Iris pigment epithelial cell (primary cell): ENCODE measurements at regions not wholly inside any gene's neighbourhood (a gene's known extent, or its start where the extent isn't known, plus 50 kb on each side); places are given as distances from the start of the nearest gene placed in this dataset.
"Not testable (repeated sequence)": the region's sequence is repeated elsewhere in the genome, so short reads cannot be mapped to it uniquely, and the experiment has no call there.

Experiments
- DNase-seq: peaks from one replicate; pipeline ENCODE4 v3.0.0-alpha.2; 2011; ENCODE audit warnings: low read depth

- DNase-seq = no peak
Observed at GRCh38 chr2:138931284-138932256, 151.4 kb upstream of the NXPH2 start.

DNA sequence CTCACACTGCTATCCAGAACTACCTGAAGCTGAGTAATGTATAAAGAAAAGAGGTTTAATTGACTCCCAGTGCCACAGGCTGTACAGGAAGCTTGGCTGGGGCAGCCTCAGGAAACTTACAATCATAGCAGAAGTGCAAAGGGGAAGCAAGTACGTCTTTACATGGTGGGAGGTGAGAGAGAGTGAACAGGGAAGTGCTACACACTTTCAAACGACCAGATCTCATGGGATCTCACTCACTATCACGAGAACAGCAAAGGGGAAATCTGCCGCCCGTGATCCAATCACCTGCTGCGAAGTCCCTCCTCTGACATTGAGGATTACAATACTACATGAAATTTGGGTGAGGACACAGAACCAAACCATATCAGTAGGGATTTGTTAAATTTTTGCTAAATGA is 150.4 kb upstream of the NXPH2 start:
- DNase-seq = no peak

DNA sequence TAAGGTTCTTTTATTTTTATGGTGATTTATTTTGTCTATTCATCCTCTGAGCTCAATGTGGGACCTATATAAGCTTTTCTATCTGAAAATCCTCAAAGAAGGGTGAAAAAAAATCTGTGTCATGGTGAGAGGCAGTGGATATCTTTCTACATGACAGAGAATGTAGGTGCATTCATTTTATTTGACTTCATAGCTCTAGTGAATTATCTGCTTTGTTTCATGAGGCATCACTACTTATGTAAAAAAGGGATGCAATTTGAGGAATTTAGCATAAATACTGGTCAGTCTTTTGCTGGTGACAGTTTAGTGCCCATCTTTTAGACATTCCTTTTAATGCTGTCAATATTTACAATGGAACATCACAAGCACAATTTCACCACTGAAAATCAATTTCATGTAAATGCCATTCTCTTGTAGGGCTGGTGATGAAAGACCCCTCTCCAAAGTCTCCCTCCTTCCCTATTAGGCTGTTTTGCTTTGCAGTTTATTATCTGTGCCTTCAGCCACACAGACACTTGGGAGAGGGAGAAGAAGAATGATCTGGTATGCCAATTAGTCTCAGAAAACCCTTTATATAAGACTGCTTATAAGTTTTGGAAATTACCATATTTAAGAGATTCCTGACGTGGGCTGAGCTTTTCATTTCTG is 148.3 kb upstream of the NXPH2 start:
- DNase-seq = no peak

GRCh38 chr2:138922973-138923563 is 142.9 kb upstream of the NXPH2 start:
- DNase-seq = peak; percentile 24

GRCh38 chr2:138919120-138919747 is 139.0 kb upstream of the NXPH2 start:
- no peak for DNase-seq

- no peak for DNase-seq
Observed at GRCh38 chr2:138910427-138910826, 130.2 kb upstream of the NXPH2 start.

DNA sequence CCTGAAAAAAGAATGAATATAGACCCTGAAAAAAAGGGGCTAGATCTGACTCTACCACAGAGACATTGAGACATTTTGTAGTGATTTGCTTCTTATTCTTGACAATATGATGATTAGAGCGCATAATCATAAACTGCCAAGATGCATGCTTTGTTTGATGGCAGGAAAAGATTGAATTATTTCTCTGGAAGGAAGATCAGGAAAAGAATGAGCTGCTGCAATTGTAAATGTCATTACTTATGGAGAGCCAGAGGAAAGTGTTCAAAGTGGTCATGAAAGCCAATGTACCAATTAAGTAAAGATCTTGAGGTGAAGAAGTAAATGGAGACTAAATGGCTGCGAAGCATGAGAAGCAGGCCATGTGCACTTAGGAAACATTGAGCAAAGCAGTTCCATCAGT is 126.4 kb upstream of the NXPH2 start:
- no peak for DNase-seq

- DNase-seq = no peak
Observed at GRCh38 chr2:138902239-138902871, 122.2 kb upstream of the NXPH2 start.

DNA sequence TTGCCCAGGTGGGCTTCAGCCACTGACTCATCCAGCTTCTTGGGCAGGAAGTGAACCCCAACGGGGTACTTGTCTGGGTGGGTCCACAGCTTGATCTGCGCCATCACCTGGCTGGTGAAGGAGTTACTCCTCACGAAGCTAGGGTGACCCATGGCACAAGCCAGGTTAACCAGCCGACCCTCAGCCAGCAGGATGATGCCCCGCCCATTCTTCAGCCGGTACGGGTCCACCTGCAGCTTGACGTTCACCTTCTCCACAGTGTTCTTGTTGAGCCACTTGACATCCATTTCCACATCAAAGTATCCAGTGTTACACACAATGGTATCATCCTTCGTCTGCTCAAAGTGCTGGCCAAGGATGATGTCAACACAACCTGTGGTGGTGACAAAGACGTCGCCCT is 121.3 kb upstream of the NXPH2 start:
- no peak for DNase-seq

- no peak for DNase-seq
Observed at GRCh38 chr2:138898855-138899254, 118.7 kb upstream of the NXPH2 start.

DNA sequence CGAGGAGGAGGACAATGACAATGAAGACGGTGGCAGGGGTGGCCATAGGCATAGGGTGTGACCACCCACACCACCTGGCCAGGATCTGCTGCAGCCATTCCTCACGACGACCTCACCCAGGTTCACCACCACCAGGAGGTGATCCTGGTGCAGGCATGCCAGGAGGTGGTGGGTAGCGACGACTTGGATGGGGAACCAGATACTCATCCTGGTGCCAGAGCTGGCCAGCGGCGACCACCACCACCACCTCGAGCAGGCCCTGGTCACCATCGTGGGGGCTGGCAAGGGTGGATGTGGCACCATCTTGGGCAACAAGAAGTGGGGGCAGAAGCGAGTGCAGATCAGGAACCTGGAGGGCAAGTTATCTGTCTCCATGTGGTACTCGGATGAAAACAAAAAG is 117.1 kb upstream of the NXPH2 start:
- no peak for DNase-seq

DNA sequence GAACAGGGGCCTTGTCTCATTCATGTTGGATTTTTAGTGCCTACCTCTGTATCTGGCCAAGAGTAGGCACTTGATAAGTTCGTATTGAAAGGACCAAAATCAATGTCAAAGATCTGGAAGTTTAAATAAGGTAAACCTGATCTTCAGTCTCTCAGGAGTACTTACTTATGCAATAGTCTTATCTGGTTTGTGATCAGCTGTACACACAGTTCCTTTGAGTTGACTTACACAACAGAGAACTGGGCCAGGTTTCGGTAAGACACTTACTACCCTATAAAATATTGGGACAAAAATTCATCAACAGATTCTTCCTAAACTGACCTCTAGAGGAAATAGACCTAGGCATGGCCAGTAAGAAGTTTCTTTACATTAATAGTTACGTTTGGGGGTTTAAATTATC is 113.6 kb upstream of the NXPH2 start:
- DNase-seq = no peak

GRCh38 chr2:138881126-138881525 is 100.9 kb upstream of the NXPH2 start:
- no peak for DNase-seq

GRCh38 chr2:138879931-138880330 is 99.7 kb upstream of the NXPH2 start:
- DNase-seq = no peak

GRCh38 chr2:138877421-138877820 is 97.2 kb upstream of the NXPH2 start:
- DNase-seq = no peak

DNA sequence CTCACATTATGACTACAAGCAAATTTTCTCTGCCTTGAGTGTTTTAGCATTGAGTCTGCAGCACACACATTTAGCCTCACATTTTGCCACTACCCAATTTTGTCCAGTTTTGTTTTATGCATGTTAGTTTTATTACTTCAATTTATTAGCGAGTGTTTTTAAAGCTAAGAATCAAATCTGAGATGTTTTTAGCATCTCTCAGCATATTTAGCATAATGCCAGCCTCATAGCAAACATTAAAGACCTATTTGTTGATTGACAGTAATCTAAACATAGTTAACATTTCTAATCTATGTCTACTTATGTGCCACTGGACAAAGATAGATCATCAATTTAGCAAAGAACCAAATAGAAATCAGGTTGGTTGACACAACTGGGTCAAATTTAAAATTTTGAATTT is 94.1 kb upstream of the NXPH2 start:
- no peak for DNase-seq

DNA sequence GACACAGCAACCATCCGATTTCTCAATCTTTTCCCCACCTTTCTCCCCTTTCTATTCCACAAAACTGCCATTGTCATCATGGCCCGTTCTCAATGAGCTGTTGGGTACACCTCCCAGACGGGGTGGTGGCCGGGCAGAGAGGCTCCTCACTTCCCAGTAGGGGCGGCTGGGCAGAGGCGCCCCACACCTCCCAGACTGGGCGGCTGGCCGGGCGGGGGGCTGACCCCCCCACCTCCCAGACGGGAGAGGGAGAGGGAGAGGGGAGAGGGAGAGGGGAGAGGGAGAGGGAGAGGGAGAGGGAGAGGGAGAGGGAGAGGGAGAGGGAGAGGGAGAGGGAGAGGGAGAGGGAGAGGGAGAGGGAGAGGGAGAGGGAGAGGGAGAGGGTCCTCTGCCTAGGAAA is 91.9 kb upstream of the NXPH2 start:
- DNase-seq = not testable (repeated sequence)

- no peak for DNase-seq
Observed at GRCh38 chr2:138871312-138871711, 91.1 kb upstream of the NXPH2 start.

- no peak for DNase-seq
Observed at GRCh38 chr2:138867341-138867740, 87.2 kb upstream of the NXPH2 start.

- DNase-seq = no peak
Observed at GRCh38 chr2:138866797-138867196, 86.6 kb upstream of the NXPH2 start.

- no peak for DNase-seq
Observed at GRCh38 chr2:138853761-138854160, 73.6 kb upstream of the NXPH2 start.

- DNase-seq = no peak
Observed at GRCh38 chr2:138853296-138853695, 73.1 kb upstream of the NXPH2 start.
